G401 (cell line): ENCODE measurements at regions not wholly inside any gene's neighbourhood (a gene's known extent, or its start where the extent isn't known, plus 50 kb on each side); places are given as distances from the start of the nearest gene placed in this dataset.

Experiments used
- DNase-seq: peaks from one replicate; pipeline ENCODE4 v3.0.0-alpha.2; 2015; ENCODE audit warnings: low spot score
- in situ Hi-C: cut with HindIII; loops from 2 replicates; pipeline ENCODE4 v1.10.0; 2016; ENCODE audit warnings: low sequenced_read_pairs, mixed read lengths

- in situ Hi-C loops: no loop called here
These were observed 422.9 kb downstream of the SNAPC1 start for GRCh38 chr14:62185078-62185477.

GRCh38 chr14:62187265-62187664 is 425.0 kb downstream of the SNAPC1 start:
- DNase-seq: no peak

More at GRCh38 chr14:62185078-62185477, 422.9 kb downstream of the SNAPC1 start:
- DNase-seq: no peak

GRCh38 chr14:62189698-62190097 is 427.5 kb downstream of the SNAPC1 start:
- in situ Hi-C loops: no loop called here
- DNase-seq: no peak

More at GRCh38 chr14:62187265-62187664, 425.0 kb downstream of the SNAPC1 start:
- in situ Hi-C loops: no loop called here

- DNase-seq: no peak
- in situ Hi-C loops: no loop called here
These were observed 444.2 kb downstream of the SNAPC1 start for GRCh38 chr14:62206456-62206855.

GRCh38 chr14:62209287-62209899 is 447.2 kb downstream of the SNAPC1 start:
- in situ Hi-C loops: no loop called here
- DNase-seq: no peak

- in situ Hi-C loops: no loop called here
- DNase-seq: no peak
These were observed 451.3 kb downstream of the SNAPC1 start for GRCh38 chr14:62213516-62213915.

- in situ Hi-C loops: no loop called here
- DNase-seq: no peak
These were observed 453.9 kb downstream of the SNAPC1 start for GRCh38 chr14:62216121-62216520.

GRCh38 chr14:62234849-62235248 is 472.6 kb downstream of the SNAPC1 start:
- in situ Hi-C loops: no loop called here
- no peak for DNase-seq

GRCh38 chr14:62244221-62244620 is 482.0 kb downstream of the SNAPC1 start:
- no peak for DNase-seq
- in situ Hi-C loops: no loop called here

- in situ Hi-C loops: no loop called here
- no peak for DNase-seq
These were observed 485.0 kb downstream of the SNAPC1 start for GRCh38 chr14:62247266-62247665.

GRCh38 chr14:62251237-62251636 is 489.0 kb downstream of the SNAPC1 start:
- DNase-seq: no peak
- in situ Hi-C loops: no loop called here

- in situ Hi-C loops: no loop called here
- DNase-seq: no peak
These were observed 491.0 kb downstream of the SNAPC1 start for GRCh38 chr14:62253171-62253570.

- in situ Hi-C loops: no loop called here
These were observed 491.7 kb downstream of the SNAPC1 start for GRCh38 chr14:62253911-62254310.

GRCh38 chr14:62269204-62269603 is 507.0 kb downstream of the SNAPC1 start:
- no peak for DNase-seq
- in situ Hi-C loops: no loop called here

More at GRCh38 chr14:62253911-62254310, 491.7 kb downstream of the SNAPC1 start:
- no peak for DNase-seq

GRCh38 chr14:62270236-62270635 is 508.0 kb downstream of the SNAPC1 start:
- in situ Hi-C loops: no loop called here
- no peak for DNase-seq

GRCh38 chr14:62280366-62280765 is 518.1 kb downstream of the SNAPC1 start:
- DNase-seq: no peak
- in situ Hi-C loops: no loop called here

- in situ Hi-C loops: no loop called here
- DNase-seq: no peak
These were observed 521.6 kb downstream of the SNAPC1 start for GRCh38 chr14:62283837-62284236.

GRCh38 chr14:62289471-62289870 is 527.3 kb downstream of the SNAPC1 start:
- no peak for DNase-seq
- in situ Hi-C loops: no loop called here

- in situ Hi-C loops: no loop called here
- DNase-seq: no peak
These were observed 538.9 kb downstream of the SNAPC1 start for GRCh38 chr14:62301080-62301479.

- in situ Hi-C loops: no loop called here
- no peak for DNase-seq
These were observed 539.7 kb downstream of the SNAPC1 start for GRCh38 chr14:62301911-62302310.

GRCh38 chr14:62303437-62303836 is 541.2 kb downstream of the SNAPC1 start:
- no peak for DNase-seq
- in situ Hi-C loops: no loop called here
